Testis (tissue), 2 donors: ENCODE measurements at regions not wholly inside any gene's neighbourhood (a gene's known extent, or its start where the extent isn't known, plus 50 kb on each side); places are given as distances from the start of the nearest gene placed in this dataset.

Source experiments
- CTCF ChIP-seq, 3 experiments: fragments of 450-650 bp in 2 of 3; fragments of 200-600 bp in 1 of 3; sonication (generic) in 1 of 3; IDR thresholded peaks; one replicate each; pipeline ENCODE4 v1.5.1; 2016 to 2019; ENCODE audit warnings: antibody characterized with exemption in 3 of 3, mild to moderate bottlenecking in 2 of 3, moderate library complexity in 1 of 3
- POLR2A ChIP-seq: fragments of 450-650 bp; IDR thresholded peaks from one replicate; pipeline ENCODE4 v1.6.1; 2017; ENCODE audit warnings: antibody characterized with exemption, mild to moderate bottlenecking, moderate library complexity

GRCh38 chr10:8224591-8224990, 170.1 kb downstream of the GATA3 start:
- TF ChIP-seq POLR2A (no peak), CTCF (IDR thresholded peaks at IDR 0.05) (no peak)
